NB4 (cell line): ENCODE measurements at regions not wholly inside any gene's neighbourhood (a gene's known extent, or its start where the extent isn't known, plus 50 kb on each side); places are given as distances from the start of the nearest gene placed in this dataset.
"Not testable (repeated sequence)": the region's sequence is repeated elsewhere in the genome, so short reads cannot be mapped to it uniquely, and the experiment has no call there.

Experiments used
- DNase-seq: peaks from one replicate; pipeline ENCODE4 v3.0.0; 2010; ENCODE audit warnings: low read depth
- H3K4me3 ChIP-seq: one replicate; pipeline ENCODE4 v1.5.1; 2011; ENCODE audit warnings: mild to moderate bottlenecking, low read depth, low read length, moderate library complexity
- CTCF ChIP-seq: IDR thresholded peaks from one replicate; pipeline ENCODE4 v1.5.1; 2012; ENCODE audit warnings: low read depth, low read length
- MAX ChIP-seq: IDR thresholded peaks from 2 replicates; pipeline ENCODE4 v1.6.1; 2011; ENCODE audit warnings: low read depth, low read length
- MYC ChIP-seq: IDR thresholded peaks from 2 replicates; pipeline ENCODE4 v1.6.1; 2011; ENCODE audit warnings: low read depth, low read length
- POLR2A ChIP-seq: IDR thresholded peaks from 2 replicates; pipeline ENCODE4 v1.6.1; 2011; ENCODE audit warnings: mild to moderate bottlenecking; ENCODE audit not compliant: insufficient read length; ENCODE audit errors: extremely low read depth

GRCh38 chr6:119428633-119429032 lies 79.1 kb upstream of the MAN1A1 start:
- TF ChIP-seq POLR2A (no peak), MYC (no peak), CTCF (no peak), MAX (no peak)
- DNase-seq, result no peak
- no peak overlapping the region for H3K4me3 ChIP-seq

GRCh38 chr6:119426619-119427018 lies 77.1 kb upstream of the MAN1A1 start:
- no peak overlapping the region for H3K4me3 ChIP-seq
- no peak for DNase-seq
- no peak for TF ChIP-seq MAX
- no peak for TF ChIP-seq CTCF
- TF ChIP-seq POLR2A, result no peak
- TF ChIP-seq MYC, result no peak

GRCh38 chr6:119423996-119424395 lies 74.4 kb upstream of the MAN1A1 start:
- H3K4me3 ChIP-seq, result no peak overlapping the region
- no peak for DNase-seq
- TF ChIP-seq CTCF (no peak), POLR2A (no peak)

- DNase-seq, result not testable (repeated sequence)
These were observed 68.5 kb upstream of the MAN1A1 start for GRCh38 chr6:119418084-119418483.

GRCh38 chr6:119407156-119407555 lies 57.6 kb upstream of the MAN1A1 start:
- TF ChIP-seq MYC (no peak), CTCF (no peak), MAX (no peak), POLR2A (no peak)
- no peak for DNase-seq
- no peak overlapping the region for H3K4me3 ChIP-seq

More at GRCh38 chr6:119418084-119418483, 68.5 kb upstream of the MAN1A1 start:
- H3K4me3 ChIP-seq, result not testable (repeated sequence)

GRCh38 chr6:119405114-119405513 lies 55.6 kb upstream of the MAN1A1 start:
- DNase-seq, H3K4me3 ChIP-seq: not testable (repeated sequence)
